VCaP (cell line): ENCODE measurements at regions not wholly inside any gene's neighbourhood (a gene's known extent, or its start where the extent isn't known, plus 50 kb on each side); places are given as distances from the start of the nearest gene placed in this dataset.

Source experiments
- H3K27ac ChIP-seq: fragments of 450-650 bp; 2 replicates; pipeline ENCODE4 v1.5.1; 2017
- TF ChIP-seq, protein P1 (sequence below): fragments of 450-650 bp; conservative IDR thresholded peaks from 2 replicates; pipeline ENCODE4 v1.5.1; 2017; ENCODE audit warnings: mild to moderate bottlenecking, moderate library complexity

DNA sequence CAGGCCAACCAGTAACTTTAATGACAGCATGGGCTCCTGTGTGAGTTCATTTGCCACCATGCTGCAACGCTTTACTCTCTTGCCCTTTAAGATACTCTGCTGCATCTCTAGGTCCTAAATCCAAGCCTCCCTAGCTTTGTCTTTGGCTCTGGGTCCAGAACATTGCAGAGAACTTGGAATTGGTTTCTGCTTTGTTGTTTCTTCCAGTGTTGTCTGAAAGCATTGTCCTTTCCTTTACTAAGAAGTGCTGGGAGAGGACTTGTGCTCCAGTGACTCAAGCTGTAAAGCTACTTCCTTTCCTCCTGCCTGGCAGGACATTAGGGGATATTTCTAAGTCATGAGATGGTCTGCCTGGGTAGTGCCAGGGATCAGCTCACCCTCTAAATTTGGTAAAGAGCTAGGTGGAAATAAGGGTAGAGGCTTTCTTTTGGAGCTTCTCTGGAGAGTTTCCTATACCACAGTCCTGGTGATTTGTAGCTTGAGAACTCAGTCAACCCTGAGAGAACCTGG, 202.5 kb upstream of the CADM1 start:
- no peak overlapping the region for H3K27ac ChIP-seq
- TF ChIP-seq, protein P1, sequence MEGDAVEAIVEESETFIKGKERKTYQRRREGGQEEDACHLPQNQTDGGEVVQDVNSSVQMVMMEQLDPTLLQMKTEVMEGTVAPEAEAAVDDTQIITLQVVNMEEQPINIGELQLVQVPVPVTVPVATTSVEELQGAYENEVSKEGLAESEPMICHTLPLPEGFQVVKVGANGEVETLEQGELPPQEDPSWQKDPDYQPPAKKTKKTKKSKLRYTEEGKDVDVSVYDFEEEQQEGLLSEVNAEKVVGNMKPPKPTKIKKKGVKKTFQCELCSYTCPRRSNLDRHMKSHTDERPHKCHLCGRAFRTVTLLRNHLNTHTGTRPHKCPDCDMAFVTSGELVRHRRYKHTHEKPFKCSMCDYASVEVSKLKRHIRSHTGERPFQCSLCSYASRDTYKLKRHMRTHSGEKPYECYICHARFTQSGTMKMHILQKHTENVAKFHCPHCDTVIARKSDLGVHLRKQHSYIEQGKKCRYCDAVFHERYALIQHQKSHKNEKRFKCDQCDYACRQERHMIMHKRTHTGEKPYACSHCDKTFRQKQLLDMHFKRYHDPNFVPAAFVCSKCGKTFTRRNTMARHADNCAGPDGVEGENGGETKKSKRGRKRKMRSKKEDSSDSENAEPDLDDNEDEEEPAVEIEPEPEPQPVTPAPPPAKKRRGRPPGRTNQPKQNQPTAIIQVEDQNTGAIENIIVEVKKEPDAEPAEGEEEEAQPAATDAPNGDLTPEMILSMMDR, result no peak

DNA sequence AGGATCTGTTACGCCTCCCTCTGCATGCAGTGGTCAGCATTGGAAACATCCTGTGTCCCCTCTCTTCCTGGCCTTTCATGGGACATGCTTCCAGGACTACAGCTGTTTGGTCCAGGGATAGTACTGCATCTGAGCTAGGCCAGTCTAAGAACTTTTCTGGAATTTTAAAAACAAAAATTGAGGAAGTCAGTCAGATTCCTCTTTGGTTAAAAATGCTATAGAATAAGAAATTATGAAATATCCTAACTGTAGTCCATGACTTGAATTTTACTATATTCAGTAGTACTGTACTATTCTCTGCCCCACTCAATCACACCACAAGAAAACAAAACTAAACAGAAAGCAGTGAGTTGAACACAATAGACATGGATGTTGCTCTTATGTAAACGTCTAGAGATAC, 201.0 kb upstream of the CADM1 start:
- no peak overlapping the region for H3K27ac ChIP-seq
- TF ChIP-seq, protein P1, result no peak

DNA sequence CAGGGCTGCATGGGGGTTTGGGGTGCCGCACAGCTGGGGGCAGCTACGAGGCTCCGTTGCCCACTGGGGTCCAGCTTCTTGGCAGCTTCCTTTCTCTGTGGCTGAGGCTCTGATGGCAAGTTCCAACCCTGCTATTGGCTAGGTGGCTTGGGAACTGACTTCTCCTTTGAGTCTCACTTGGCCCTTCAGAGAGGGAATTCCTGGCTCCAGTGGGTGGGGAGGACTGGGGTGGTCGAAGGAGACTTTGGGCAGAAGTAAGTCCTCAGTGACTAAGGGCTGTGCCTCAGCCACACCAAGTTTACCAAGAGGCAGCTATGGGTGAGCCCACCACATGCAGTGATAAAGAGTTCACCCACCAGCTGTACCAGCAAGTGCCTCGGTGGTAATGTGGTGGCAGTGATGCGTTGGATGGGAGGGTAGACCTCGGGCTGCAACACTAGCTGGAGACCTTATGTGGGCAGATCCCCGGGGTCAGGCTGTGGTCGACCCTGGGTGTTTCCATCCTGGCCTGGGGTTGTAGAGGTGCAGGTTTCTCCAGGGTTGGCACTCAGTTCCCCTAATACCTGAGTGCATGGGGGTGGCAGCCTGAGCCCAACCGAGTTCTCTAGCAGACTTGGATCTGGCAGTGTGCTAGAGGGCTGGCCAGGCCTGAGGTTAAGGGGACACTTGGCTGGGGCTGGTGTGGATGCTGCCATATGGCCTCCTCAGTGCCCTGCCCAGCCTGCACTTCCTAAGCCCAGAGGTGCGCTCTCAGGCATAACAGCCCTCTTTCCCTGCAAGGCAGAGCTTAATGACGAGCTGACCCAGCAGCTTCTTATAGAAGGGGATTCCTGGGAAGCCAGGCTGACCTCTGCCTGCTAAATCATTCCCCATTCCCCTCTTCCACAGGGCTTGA, 197.0 kb upstream of the CADM1 start:
- TF ChIP-seq, protein P1, result no peak
- no peak overlapping the region for H3K27ac ChIP-seq

DNA sequence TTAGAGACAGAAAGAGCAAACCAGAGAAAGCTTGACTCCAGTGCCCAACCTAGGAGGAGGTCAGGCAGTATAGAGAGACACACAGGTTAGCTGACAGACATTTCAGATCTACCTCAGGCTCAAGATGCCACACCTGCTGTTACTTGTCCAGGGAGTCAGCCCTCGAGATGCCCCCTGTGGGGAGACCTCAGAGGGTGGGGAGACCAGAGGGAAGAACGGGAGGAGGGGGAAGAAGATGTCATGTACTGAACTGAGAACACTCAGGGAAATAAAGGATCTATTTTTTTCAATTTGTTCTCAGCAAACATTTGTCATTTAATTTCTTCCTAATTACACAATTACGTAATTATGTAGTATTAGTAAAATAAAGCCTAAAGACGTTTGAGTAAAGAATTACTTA, 196.3 kb upstream of the CADM1 start:
- H3K27ac ChIP-seq, result no peak overlapping the region
- TF ChIP-seq, protein P1, result no peak

DNA sequence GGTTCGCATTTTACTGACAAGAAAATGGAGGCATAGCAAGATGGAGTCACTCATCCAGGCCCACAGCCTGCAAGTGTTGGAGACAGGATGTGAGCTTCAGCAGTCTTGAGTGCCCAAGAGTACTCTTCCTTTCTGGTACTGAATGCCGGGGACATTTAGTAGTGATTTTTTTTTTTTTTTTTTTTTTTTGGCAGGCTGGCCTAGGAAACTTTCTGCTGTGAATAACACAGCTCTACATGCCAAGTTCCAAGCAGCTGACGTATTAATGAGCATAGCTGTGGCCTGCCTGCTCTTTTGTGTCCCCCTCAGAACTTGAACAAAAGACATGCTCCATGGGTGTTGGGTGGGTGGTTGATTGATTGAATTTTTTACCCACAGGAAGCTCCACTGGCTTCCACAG, 195.5 kb upstream of the CADM1 start:
- TF ChIP-seq, protein P1, result no peak
- H3K27ac ChIP-seq, result no peak overlapping the region

DNA sequence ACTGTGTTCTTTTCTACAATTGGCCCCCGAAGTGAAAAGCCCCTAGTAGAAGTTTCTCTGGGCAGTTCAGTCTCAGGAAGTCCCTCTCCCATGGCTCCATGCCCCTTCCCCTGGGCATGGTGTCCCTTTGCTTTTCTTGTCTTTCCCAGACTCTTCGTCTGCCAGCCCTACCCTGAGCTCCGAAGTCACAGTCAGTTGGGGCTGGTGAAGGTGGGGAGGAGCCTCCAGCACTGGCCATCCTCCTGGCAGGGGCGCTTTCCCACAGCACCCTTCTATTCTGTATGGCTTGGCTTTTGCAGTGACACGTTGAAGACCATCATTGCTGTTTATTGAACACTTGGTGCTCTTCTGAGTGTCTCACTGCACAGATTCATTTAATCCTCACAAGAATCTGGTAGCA, 195.1 kb upstream of the CADM1 start:
- no peak overlapping the region for H3K27ac ChIP-seq
- TF ChIP-seq, protein P1, result no peak

DNA sequence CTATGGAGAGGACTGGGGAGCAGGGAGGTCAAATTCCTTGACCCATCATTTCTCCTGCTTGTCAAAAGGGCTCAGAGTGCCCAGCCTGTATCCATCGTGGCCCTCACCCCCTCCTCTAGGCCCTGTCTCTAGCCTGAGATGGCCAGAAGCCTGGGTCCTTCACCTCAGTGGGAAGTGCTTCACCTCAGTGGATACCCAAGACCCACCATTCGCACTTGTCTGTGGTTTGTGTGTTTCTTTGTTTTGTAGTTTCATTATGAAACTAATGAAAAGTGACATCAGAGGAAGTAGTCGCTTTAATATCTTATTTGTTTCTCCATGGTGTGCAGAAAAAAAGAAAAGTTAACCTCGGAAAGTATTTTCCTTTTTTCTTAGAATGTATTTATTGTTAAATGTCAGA, 194.0 kb upstream of the CADM1 start:
- H3K27ac ChIP-seq, result no peak overlapping the region
- TF ChIP-seq, protein P1, result no peak
